Stimulated activated CD8-positive, alpha-beta memory T cell treated with anti-CD3 and anti-CD28 coated beads, Interleukin-15, amount 100 ng/mL, for 1 hour (primary cell): ENCODE measurements at regions not wholly inside any gene's neighbourhood (a gene's known extent, or its start where the extent isn't known, plus 50 kb on each side); places are given as distances from the start of the nearest gene placed in this dataset.

ENCODE experiments used
- DNase-seq: peaks from one replicate; pipeline ENCODE4 v3.0.0-alpha.2; 2020; ENCODE audit warnings: low read depth

- no peak for DNase-seq
Measured at GRCh38 chr9:78724896-78725295, 428.0 kb downstream of the PSAT1 start.

DNA sequence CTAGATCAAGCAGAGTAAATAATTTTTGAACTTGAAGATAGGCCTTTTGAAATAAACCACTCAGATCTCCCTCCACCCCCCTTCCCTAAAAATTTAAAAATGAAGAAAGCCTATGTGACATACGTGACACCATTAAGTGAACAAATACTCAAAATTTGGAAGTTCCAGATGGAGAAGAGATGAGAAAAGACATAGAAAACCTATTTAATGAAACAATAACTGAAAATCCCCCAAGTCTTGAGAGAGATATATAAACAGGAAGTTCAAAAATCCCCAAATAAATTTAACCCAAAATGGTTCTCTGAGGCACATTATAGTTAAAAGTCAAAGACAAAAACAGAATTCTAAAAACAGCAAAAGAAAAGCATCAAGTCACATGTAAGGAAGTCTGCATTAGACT is 428.6 kb downstream of the PSAT1 start:
- DNase-seq, result no peak

DNA sequence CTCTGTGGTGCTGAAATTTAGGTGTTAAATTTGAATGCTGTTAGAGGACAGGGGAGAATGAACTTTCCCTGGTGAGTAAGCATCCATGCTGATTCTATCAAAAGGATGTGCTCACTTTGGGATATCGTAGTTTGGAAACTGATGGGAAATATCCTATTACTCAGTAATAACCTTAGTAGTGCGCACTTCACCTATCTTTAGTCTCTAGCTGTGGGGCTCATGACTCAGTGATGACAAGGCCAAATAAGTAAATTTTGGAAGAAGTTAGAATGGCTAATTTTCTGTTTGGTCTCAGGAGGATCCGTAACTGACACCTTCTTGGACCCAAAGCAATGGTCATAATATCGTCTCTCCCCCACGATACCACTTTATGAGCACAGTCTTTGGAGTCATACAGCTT is 448.4 kb downstream of the PSAT1 start:
- no peak for DNase-seq

DNA sequence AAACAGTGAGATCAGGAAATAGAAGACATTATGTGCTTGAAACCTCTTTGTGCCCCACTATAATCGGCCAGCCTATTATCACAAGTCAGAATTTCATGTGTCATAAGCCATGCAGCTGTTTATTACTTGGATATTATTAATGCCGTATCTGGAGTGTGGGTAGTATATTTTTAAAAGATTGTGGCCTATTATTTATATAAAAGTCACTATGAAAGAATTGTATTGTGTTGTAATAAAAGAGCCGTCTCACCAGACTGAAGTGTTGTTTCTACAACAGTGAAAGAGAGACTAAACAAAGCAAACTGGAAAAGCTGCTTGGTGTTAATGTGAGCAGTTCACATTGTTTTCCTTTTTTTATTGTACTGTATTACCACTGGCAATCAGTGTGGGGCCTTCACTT is 449.1 kb downstream of the PSAT1 start:
- no peak for DNase-seq

GRCh38 chr9:78753039-78753438 is 456.1 kb downstream of the PSAT1 start:
- no peak for DNase-seq

DNA sequence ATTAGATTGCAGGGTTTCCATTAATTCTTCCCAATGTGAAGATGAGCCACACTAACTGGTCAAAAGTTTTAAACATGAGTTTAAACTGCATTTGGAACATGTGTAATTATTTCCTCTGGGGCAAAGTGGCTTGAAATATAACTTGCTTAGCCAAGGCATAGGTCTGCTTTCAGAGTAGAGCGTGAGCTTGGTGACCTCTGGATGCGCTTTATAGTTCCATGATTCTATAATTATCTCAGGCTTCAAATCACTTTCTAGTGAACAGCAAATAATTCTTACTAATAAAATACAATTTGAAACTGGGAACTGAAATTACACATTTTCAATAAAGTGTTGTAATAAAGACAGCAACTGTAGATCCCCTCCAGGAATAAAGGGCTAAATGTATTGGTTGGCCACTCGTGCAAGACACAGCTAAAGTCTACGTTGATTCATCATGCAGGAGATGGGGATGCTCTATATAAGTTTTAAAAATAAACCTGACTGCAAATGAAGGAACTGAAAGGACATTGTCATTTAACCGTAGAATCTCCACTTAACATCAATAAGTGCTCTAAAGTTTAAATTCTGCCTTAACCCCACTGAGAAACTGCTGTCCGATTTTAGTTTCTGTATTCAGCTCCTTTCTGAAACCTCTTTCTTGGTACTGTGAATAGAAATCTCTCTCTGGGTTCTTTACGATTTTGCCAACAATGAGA is 460.0 kb downstream of the PSAT1 start:
- no peak for DNase-seq

GRCh38 chr9:78763424-78763823 is 466.5 kb downstream of the PSAT1 start:
- DNase-seq, result no peak

- DNase-seq, result no peak
Measured at GRCh38 chr9:78765861-78766260, 468.9 kb downstream of the PSAT1 start.

GRCh38 chr9:78767490-78767889 is 470.6 kb downstream of the PSAT1 start:
- DNase-seq, result no peak

- DNase-seq, result no peak
Measured at GRCh38 chr9:78769690-78770089, 472.8 kb downstream of the PSAT1 start.

DNA sequence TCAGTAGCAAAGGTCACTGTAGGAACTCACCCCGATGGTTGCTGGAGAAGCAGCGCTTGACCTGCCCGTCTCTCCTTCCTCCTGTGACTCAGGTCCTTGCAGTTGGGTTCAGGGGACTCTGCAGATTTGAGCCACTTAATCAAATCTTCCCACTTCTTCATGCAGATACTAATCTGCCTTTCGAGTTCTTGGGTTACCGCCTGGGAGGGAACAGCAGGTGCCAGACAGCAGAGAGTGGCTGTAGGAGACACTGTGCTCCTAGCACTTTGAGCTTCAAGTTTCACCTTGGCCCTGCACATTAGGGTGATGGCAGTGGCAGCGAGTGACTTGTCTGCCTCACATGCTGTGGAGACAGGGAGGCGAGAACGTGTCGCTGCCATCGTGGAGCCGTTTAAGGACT is 478.3 kb downstream of the PSAT1 start:
- DNase-seq, result no peak

GRCh38 chr9:78775696-78776295 is 478.9 kb downstream of the PSAT1 start:
- no peak for DNase-seq

DNA sequence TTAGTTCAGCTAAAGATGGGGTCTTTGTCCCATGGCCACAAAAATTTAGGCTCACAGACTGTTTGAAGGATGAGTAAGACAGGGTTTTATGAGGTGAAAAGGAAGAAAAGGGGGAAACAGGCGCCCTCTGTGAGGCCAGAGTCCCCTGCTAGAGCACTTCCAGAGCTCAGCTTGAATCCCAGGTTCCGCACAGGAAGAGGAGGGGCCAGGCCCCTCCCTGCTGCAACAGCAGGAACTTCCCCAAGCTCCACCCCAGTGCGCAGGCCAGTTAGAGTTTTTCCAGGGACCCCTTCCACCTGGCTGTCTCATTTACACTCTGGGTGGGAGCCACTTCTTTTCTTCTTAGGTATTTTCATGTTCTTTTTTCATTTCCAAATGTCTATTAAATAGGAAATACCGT is 480.8 kb downstream of the PSAT1 start:
- no peak for DNase-seq

GRCh38 chr9:78778318-78778717 is 481.4 kb downstream of the PSAT1 start:
- DNase-seq, result no peak

DNA sequence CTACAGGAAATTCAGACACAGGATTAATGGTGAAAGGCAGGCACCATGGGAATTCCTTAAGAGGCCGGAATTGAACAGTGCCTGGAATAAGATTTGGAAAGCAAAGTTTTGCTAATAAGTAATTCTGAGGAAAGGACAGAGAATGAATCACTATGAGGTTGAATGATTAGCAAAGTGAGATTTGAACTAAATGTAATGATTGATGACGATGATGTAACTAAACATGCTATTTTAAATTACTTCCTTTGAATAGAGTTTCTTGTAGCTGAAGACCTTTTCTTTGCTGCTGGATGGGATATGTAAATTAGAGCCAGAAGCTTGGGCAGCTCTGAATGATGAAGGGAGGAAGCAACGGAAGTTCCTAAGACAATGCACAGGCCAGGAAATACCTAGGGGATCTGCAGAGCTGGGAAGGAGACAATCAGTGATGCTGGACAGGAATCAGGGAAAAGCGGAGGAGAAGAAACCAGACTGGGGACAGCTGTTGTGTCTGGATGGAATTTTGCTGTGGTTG is 482.0 kb downstream of the PSAT1 start:
- DNase-seq, result no peak

GRCh38 chr9:78781681-78782080 is 484.8 kb downstream of the PSAT1 start:
- DNase-seq, result no peak

- no peak for DNase-seq
Measured at GRCh38 chr9:78782234-78782633, 485.3 kb downstream of the PSAT1 start.

DNA sequence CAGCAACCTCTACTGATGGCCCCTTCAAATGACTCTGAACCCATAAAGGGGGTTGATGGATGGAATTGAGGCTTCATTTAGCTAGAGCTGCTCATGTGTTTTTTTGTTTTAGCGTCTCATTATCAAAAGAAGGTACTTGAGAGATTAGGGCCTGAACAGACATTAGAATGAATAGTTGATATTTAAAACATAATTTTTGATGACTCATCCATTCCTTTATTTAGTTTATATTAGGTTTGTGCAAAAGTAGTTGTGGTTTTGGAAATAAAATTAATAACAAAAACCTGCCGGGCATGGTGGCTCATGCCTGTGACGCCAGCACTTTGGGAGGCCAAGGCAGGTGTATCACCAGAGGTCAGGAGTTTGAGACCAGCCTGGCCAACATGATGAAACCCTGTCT is 485.9 kb downstream of the PSAT1 start:
- no peak for DNase-seq

DNA sequence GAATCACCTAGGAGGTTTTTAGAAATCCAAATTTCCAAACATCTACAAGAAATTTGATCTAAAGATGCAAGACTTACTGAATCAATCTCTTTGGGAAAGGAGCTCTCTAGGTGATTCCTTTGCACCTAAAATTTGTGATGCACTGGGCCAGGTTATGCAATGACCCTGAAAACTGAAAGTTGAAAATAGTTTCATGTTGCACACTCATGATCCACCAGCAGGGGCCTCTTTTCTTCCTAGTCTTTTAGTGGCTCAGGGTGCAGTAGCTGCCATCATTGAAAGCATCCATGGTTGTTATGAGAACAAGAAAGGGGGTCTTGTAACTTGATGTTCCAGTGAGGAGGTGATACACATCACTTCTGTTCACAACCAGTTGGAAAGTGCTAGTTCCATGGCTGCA is 486.8 kb downstream of the PSAT1 start:
- DNase-seq, result no peak

- no peak for DNase-seq
Measured at GRCh38 chr9:78786794-78787193, 489.9 kb downstream of the PSAT1 start.

- DNase-seq, result no peak
Measured at GRCh38 chr9:78788101-78788500, 491.2 kb downstream of the PSAT1 start.

DNA sequence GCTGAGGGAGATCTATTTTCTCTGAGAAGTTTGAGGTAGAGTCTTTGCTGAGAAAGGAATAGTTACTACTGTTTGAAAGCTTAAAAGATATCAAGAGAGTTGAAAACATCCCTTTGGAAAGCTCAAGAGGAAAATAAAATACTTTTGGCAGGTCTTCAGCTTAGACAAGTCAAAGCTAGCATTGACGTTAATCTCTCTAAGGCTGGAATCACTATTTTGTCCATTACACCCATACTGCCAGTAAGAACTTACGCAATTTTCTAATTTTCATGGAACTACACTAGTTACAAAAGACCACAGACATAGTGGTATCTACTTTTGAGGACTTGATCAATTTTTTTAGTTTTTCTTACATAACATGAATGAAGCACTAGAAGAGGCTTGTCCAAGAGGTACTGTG is 494.9 kb downstream of the PSAT1 start:
- no peak for DNase-seq

- DNase-seq, result no peak
Measured at GRCh38 chr9:78792745-78793144, 495.8 kb downstream of the PSAT1 start.

GRCh38 chr9:78805771-78806170 is 508.8 kb downstream of the PSAT1 start:
- DNase-seq, result no peak
